WTC11 (cell line): ENCODE measurements at regions not wholly inside any gene's neighbourhood (a gene's known extent, or its start where the extent isn't known, plus 50 kb on each side); places are given as distances from the start of the nearest gene placed in this dataset.

Experiments used
- ATAC-seq: fragments of 200-7000 bp; cut with Tn5 transposase; 2 replicates; pipeline ENCODE4 v1.10.0; 2021; ENCODE audit warnings: mild to moderate bottlenecking, moderate library complexity
- CTCF ChIA-PET: fragments of 300-600 bp; sonication (Branson Sonifier 250); formaldehyde crosslinking; loops from one replicate; lab custom pipeline; 2021; ENCODE audit warnings: antibody characterized with exemption; lab: Charles Lee
- POLR2A ChIA-PET: fragments of 350-600 bp; sonication (Branson Sonifier 250); formaldehyde crosslinking; loops from one replicate; lab custom pipeline; 2021; ENCODE audit warnings: antibody characterized with exemption; lab: Charles Lee
- DNase-seq: peaks from one replicate; pipeline ENCODE4 v3.0.0; 2021; ENCODE audit warnings: low spot score
- H3K27ac Mint-ChIP-seq: 2 replicates; pipeline ENCODE4 v1.8.0; 2021; ENCODE audit warnings: mixed read lengths
- H3K27me3 Mint-ChIP-seq: 2 replicates; pipeline ENCODE4 v1.8.0; 2021; ENCODE audit warnings: low read depth, mild to moderate bottlenecking, moderate library complexity, mixed read lengths
- H3K36me3 Mint-ChIP-seq: 2 replicates; pipeline ENCODE4 v1.8.0; 2021; ENCODE audit warnings: mixed read lengths
- H3K4me1 Mint-ChIP-seq: 2 replicates; pipeline ENCODE4 v1.8.0; 2022; ENCODE audit warnings: mixed read lengths
- H3K4me3 Mint-ChIP-seq: 2 replicates; pipeline ENCODE4 v1.8.0; 2021; ENCODE audit warnings: mild to moderate bottlenecking, moderate library complexity, mixed read lengths
- H3K9me3 Mint-ChIP-seq: 2 replicates; pipeline ENCODE4 v1.8.0; 2021; ENCODE audit warnings: mixed read lengths
- AFF4 ChIP-seq: sonication (generic); formaldehyde crosslinking; IDR thresholded peaks from 2 replicates; pipeline ENCODE4 v1.8.1; 2023; ENCODE audit warnings: mild to moderate bottlenecking, missing genetic modification reagents, borderline replicate concordance
- AR ChIP-seq: fragments of 250-450 bp; sonication (Bioruptor Pico); IDR thresholded peaks from 2 replicates; pipeline ENCODE4 v1.9.0; 2021; ENCODE audit warnings: mild to moderate bottlenecking
- ATF1 ChIP-seq: sonication (generic); formaldehyde crosslinking; IDR thresholded peaks from 2 replicates; pipeline ENCODE4 v1.8.1; 2023; ENCODE audit warnings: mild to moderate bottlenecking, moderate library complexity, missing genetic modification reagents
- ATF2 ChIP-seq: sonication (generic); formaldehyde crosslinking; IDR thresholded peaks from 2 replicates; pipeline ENCODE4 v1.8.1; 2022; ENCODE audit warnings: low read depth, missing genetic modification reagents, borderline replicate concordance
- ATF3 ChIP-seq: sonication (generic); formaldehyde crosslinking; conservative IDR thresholded peaks from 2 replicates; pipeline ENCODE4 v1.8.1; 2022; ENCODE audit warnings: mild to moderate bottlenecking, missing genetic modification reagents
- ATF6 ChIP-seq: sonication (generic); formaldehyde crosslinking; IDR thresholded peaks from 2 replicates; pipeline ENCODE4 v1.8.1; 2023; ENCODE audit warnings: mild to moderate bottlenecking, missing genetic modification reagents
- CREB1 ChIP-seq: sonication (generic); formaldehyde crosslinking; IDR thresholded peaks from 2 replicates; pipeline ENCODE4 v1.8.0; 2023; ENCODE audit warnings: mild to moderate bottlenecking, missing genetic modification reagents
- EMX1 ChIP-seq: fragments of 250-450 bp; sonication (Bioruptor Pico); IDR thresholded peaks from 2 replicates; pipeline ENCODE4 v1.8.0; 2021; ENCODE audit warnings: mild to moderate bottlenecking
- ETV6 ChIP-seq: sonication (generic); formaldehyde crosslinking; IDR thresholded peaks from 2 replicates; pipeline ENCODE4 v1.8.1; 2022; ENCODE audit warnings: mild to moderate bottlenecking, missing genetic modification reagents
- GTF2I ChIP-seq: fragments of 250-450 bp; sonication (Bioruptor Pico); conservative IDR thresholded peaks from 2 replicates; pipeline ENCODE4 v1.4.0; 2021; ENCODE audit warnings: mild to moderate bottlenecking
- HMGA2 ChIP-seq: fragments of 250-450 bp; sonication (Bioruptor Pico); IDR thresholded peaks from 2 replicates; pipeline ENCODE4 v1.4.0; 2021; ENCODE audit warnings: mild to moderate bottlenecking, moderate library complexity
- KAT7 ChIP-seq: sonication (generic); formaldehyde crosslinking; IDR thresholded peaks from 2 replicates; pipeline ENCODE4 v1.8.1; 2023; ENCODE audit warnings: missing genetic modification reagents, mild to moderate bottlenecking, borderline replicate concordance
- NFYB ChIP-seq: sonication (generic); formaldehyde crosslinking; conservative IDR thresholded peaks from 2 replicates; pipeline ENCODE4 v1.8.0; 2022; ENCODE audit warnings: low read depth, missing genetic modification reagents
- NR1H2 ChIP-seq: sonication (generic); formaldehyde crosslinking; IDR thresholded peaks from 2 replicates; pipeline ENCODE4 v1.9.0; 2021; ENCODE audit warnings: mild to moderate bottlenecking, moderate library complexity, missing genetic modification reagents
- NR2C2 ChIP-seq: sonication (generic); formaldehyde crosslinking; IDR thresholded peaks from 2 replicates; pipeline ENCODE4 v1.8.0; 2022; ENCODE audit warnings: mild to moderate bottlenecking, missing genetic modification reagents
- PRRX2 ChIP-seq: fragments of 250-450 bp; sonication (Bioruptor Pico); IDR thresholded peaks from 2 replicates; pipeline ENCODE4 v1.8.0; 2021; ENCODE audit warnings: mild to moderate bottlenecking
- SMAD3 ChIP-seq: sonication (generic); formaldehyde crosslinking; IDR thresholded peaks from 2 replicates; pipeline ENCODE4 v1.8.0; 2022; ENCODE audit warnings: missing genetic modification reagents, mild to moderate bottlenecking, borderline replicate concordance
- SMAD4 ChIP-seq: sonication (generic); formaldehyde crosslinking; IDR thresholded peaks from 2 replicates; pipeline ENCODE4 v1.8.0; 2022; ENCODE audit warnings: mild to moderate bottlenecking, missing genetic modification reagents
- SP1 ChIP-seq: sonication (generic); formaldehyde crosslinking; conservative IDR thresholded peaks from 2 replicates; pipeline ENCODE4 v1.8.1; 2022; ENCODE audit warnings: missing genetic modification reagents
- ZBTB43 ChIP-seq: sonication (generic); formaldehyde crosslinking; IDR thresholded peaks from 2 replicates; pipeline ENCODE4 v1.8.1; 2023; ENCODE audit warnings: mild to moderate bottlenecking, missing genetic modification reagents
- ZMAT4 ChIP-seq: fragments of 250-450 bp; sonication (Bioruptor Pico); IDR thresholded peaks from 2 replicates; pipeline ENCODE4 v1.9.0; 2021; ENCODE audit warnings: mild to moderate bottlenecking
- ZNF425 ChIP-seq: fragments of 250-450 bp; sonication (Bioruptor Pico); conservative IDR thresholded peaks from 2 replicates; pipeline ENCODE4 v1.9.0; 2021; ENCODE audit warnings: mild to moderate bottlenecking

GRCh38 chr13:27691207-27691606, 69.5 kb downstream of the POLR1D start (continued):
- TF ChIP-seq ZBTB43 (CRISPR knock-in tag) (no peak), SMAD4 (CRISPR knock-in tag) (no peak), PRRX2 (CRISPR knock-in tag) (no peak), ZMAT4 (no peak), SP1 (CRISPR knock-in tag) (no peak), ATF6 (CRISPR knock-in tag) (no peak), ZNF425 (CRISPR knock-in tag) (no peak), ATF2 (CRISPR knock-in tag) (no peak), ATF3 (CRISPR knock-in tag) (no peak)

- peaks cover 45% of the 10 kb centered on the region for H3K9me3 Mint-ChIP-seq
- no peak for TF ChIP-seq NR2C2 (CRISPR knock-in tag)
- TF ChIP-seq HMGA2 (CRISPR knock-in tag) = no peak
- TF ChIP-seq SMAD3 (CRISPR knock-in tag) = no peak
- no peak for TF ChIP-seq ETV6
- TF ChIP-seq ATF1 (CRISPR knock-in tag) = no peak
- no peak for TF ChIP-seq CREB1 (CRISPR knock-in tag)
- TF ChIP-seq ZBTB43 (CRISPR knock-in tag) = no peak
- TF ChIP-seq AR (CRISPR knock-in tag) = no peak
- no peak for TF ChIP-seq AFF4 (CRISPR knock-in tag)
- no peak for TF ChIP-seq GTF2I (CRISPR knock-in tag)
- TF ChIP-seq EMX1 (CRISPR knock-in tag) = no peak
- no peak for TF ChIP-seq NFYB (CRISPR knock-in tag)
- TF ChIP-seq NR1H2 = no peak
- no peak for TF ChIP-seq KAT7
Measured at GRCh38 chr13:27696731-27697130, 75.0 kb downstream of the POLR1D start.

More at GRCh38 chr13:27696731-27697130, 75.0 kb downstream of the POLR1D start:
- CTCF ChIA-PET = no interaction called here
- DNase-seq (no peak), ATAC-seq (no peak)
- no peaks in the 10 kb centered on the region for H3K36me3 Mint-ChIP-seq
- no peak overlapping the region for H3K4me3 Mint-ChIP-seq
- no peaks in the 10 kb centered on the region for H3K4me1 Mint-ChIP-seq
- H3K27me3 Mint-ChIP-seq = no peaks in the 10 kb centered on the region; the same call in none of the 2 replicates
- H3K27ac Mint-ChIP-seq = no peak overlapping the region
- POLR2A ChIA-PET = no interaction called here
